GM11168 (cell line): ENCODE measurements at regions not wholly inside any gene's neighbourhood (a gene's known extent, or its start where the extent isn't known, plus 50 kb on each side); places are given as distances from the start of the nearest gene placed in this dataset.

Experiments used
- in situ Hi-C: fragments of 300-500 bp; cut with MboI; formaldehyde crosslinking; loops from one replicate; pipeline ENCODE4 v1.12.0; 2022; ENCODE audit warnings: low sequenced_read_pairs; ENCODE audit not compliant: unreplicated experiment

DNA sequence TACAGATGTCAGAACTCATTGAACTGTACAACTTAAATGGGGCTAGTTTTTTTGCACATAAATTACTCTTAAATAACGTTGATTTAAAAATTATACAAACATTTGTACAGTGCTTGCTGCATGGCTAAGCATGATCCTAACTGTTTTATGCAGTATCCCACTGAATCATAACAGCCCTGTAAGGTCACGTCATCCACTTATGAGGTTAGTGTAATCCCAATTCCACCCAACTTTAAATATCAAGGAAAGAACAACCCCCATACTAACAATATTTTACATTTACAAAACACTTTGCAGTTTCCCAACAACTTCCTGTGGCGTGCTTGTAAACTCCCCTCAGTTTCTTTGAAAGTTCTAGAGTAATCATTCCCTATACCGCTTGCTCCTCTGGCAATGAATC lies 190.1 kb upstream of the SALL1 start:
- in situ Hi-C loops, result no loop called here

DNA sequence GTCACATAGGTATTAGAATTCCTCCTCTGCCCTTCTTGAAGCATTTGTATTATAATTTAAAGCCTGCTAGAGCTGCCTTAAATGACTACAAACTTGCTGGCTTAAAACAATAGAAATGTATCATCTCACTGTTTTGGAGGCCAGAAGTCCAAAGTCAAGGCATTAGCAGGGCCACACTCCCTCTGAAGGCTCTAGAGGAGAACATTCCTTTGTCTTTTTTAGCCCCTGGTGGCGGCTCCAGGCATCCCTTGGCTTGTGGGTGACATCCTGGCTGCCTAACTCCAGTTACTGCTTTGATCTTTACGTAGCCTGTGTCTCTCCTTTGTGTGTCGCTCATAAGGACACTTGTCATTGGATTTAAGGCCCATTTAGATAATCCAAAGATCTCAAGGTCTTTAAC lies 186.6 kb upstream of the SALL1 start:
- in situ Hi-C loops, result no loop called here

DNA sequence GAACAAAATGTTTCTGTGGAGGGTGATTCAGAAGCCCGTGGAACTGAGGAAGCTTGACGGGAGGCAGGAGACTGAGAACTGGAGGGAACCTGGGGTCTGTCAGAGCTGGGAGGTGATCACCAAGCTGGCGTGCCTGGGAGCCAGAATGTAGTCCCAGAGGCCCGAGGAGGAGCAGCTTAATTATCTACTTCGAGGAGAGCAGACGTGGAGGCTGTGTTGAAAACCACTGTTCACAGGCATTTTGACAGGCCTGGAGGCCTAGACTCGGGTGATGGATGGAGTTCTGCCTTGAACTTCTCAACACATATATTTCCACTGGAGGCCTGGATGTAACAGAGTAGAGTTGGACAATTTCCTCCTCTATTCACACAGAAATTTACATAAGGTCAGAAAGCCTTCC lies 177.7 kb upstream of the SALL1 start:
- in situ Hi-C loops, result no loop called here

DNA sequence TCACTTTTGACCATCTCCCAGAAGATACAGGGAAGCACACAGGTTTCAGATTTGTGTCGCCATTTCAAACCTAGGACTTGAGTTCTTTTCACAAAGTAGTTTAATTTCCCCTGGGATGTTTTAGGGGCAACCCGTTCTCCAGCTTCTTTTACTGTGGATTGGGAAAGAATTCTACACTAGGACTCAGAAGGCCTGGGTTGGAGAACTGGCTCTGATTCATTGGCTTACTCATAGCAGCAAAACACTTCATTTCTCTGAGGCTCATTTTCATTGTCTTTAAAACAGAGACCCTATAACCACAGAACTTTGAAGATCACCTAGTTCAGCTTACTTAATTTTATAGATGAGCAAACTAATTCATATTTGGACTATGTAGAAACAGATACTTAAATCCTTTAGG lies 175.9 kb upstream of the SALL1 start:
- in situ Hi-C loops, result no loop called here

DNA sequence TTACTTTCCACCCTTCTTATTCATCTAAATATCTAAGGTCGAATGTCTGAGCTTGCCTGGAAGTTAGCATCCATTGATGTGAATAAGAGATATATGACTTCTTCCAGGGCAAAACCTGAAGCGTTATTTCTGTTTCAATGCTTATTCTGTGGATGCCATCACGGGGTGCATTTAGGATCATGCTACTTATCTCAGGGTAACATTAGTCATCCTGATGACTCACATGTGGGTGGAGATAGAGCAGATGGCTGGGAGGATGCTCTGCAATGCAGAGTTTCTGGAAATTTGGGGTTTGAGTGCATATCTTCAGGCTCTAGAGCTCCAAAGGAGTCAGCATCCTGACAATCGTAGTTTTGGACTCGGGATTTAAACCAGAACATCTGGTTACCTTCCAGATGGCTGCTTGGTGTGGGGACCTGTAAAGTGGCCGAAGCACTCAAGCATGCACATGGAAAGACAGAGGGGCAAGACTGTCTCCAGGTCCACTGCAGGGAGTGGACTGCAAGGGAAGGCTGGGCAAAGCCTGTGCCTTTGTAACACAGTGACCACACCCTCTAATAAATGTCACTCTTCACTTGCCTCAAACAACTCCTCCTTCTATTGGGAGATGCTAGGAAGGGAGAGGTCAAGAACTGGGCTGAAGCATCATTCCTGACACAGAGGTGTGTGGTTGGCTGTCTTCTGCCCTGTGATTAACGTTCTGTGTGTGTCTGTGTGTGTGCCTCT lies 175.2 kb upstream of the SALL1 start:
- in situ Hi-C loops, result no loop called here

DNA sequence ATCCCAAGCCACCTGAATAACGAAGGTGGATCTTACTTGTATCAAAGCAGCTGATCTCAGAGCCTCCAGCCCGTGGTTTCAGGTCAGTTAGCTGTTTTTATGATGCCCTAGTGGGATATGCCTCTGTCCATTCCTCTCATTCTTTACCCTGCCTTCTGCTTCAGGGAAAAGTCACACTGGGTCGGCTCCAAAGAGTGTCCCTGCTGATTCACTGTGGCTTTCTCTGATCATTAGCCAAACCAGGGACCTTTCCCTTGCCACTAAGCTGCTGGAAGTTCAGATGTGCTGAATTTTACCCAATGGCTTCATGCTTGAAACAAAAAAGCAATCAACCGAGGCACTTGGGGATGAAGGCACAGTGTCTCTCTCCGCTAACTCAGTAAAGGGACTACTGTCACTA lies 170.2 kb upstream of the SALL1 start:
- in situ Hi-C loops, result no loop called here

DNA sequence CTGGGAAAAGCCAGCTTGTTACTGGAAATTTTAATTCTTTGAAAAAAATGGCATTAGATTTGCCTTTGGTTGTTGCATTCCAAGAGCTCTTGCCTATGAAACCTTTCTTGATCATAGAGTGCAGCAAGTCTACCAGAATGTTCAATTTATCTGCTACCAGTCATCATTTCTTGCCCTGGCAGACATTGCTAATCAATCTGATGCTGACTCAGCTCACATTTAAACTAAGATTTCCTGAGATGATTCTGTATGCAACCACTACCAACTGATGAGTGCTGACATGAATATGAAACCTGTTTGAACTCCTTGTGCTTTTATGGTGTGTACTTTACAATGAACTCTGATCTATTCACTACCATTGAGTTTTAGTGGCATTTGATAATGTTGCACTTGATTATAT lies 166.5 kb upstream of the SALL1 start:
- in situ Hi-C loops, result no loop called here

DNA sequence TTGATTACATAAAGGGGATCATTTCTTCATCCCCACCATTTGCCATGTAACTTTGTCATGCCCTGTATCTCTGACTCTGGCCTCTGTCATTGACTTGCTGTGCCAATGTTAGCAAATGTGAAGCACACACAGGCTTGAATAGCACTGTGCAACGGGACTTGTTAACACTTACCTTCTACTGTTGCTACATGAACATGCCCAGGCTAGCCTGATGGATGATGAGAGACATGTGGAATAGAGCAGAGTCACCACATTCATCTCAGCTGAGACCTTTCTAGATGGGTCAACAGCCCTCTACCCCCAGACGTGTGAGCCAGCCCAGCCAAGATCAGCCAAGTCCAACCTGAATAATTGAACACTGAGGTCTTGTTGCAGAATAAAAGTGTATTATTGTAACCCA lies 162.1 kb upstream of the SALL1 start:
- in situ Hi-C loops, result no loop called here

DNA sequence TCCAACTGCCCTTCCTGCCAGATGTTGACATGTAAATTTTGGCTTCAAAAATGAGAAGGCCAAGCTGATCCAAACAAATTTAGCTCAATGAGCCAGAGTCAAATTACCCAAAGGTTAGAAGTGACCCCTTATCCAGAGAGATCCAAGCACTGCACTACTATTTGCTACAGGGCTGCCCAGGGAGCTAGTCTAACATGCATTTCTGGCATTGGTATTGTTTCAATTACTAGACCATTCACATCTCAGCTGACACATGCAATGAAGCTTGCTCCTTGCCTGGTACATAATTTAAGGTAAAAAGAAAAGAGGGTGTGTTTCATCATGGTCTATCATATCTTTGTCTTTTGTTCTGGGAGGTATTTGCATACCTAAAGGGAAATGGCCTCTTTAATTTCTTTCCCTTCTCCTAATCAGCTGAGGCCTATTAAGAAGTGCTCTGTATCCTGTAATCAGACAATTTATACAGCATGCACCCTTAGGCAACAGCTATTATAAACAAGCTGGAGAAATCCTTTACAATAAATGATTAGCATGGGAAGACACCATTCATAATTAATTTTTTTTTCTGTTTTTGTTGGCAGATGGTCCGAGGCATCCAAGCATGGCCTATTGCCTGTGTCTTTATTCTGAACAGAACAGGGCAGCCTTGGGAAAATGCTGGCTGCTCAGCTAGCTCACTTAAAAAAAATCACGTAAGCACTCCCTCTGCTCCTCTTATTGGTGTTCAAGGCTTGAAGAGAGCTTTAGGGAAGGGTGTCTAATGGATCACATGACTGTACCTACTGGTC lies 161.5 kb upstream of the SALL1 start:
- in situ Hi-C loops, result no loop called here

DNA sequence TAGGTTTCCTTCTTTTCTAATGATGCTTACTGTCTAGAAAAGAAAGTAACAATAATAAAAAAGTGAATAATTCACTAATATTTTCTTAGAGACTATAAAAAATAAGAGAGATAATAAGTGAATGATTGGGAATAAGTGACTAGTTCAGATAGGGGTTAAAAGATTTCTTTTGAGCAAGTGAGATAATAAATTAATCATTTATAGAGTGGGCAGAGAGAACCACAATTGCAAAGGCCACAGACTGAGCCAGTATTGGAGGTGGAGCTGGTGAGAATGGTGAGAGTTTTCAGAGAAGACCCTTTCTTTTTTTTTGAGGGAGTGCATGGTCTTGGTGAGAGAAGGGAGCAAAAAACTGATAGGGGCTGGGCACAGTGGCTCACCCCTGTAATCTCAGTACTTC lies 159.1 kb upstream of the SALL1 start:
- in situ Hi-C loops, result no loop called here

DNA sequence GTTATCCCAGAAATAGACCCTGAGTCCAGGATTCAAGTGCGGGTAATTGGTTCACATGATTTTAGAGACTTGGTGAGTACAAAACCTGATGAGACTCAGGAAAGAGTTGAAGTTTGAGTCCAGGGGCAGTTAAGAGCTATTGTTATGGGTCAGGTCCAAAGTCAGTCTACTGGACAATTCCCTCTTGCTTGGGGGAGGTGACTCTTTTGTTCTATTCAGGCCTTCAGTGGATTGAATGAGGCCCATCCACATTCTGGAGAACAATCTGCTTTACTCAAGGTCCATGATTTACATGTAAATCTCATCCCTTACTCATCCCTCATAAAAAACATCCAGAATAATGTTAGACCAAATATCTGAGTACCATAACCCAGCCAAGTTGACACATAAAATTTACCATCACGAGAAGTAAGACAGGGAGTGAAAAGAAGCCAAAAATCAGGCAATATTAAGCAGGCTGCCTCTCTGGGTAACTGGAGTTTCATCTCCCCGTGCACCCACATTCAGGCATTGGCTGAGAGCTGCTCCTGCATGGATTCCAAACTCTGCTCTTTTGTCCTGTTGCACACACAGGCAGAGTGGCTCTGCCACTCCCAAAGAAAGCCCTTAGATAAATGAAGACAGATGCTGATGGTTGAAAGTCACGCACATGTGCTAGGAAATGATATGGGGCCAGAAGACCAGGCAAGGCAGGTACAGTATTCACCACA lies 156.0 kb upstream of the SALL1 start:
- in situ Hi-C loops, result no loop called here

DNA sequence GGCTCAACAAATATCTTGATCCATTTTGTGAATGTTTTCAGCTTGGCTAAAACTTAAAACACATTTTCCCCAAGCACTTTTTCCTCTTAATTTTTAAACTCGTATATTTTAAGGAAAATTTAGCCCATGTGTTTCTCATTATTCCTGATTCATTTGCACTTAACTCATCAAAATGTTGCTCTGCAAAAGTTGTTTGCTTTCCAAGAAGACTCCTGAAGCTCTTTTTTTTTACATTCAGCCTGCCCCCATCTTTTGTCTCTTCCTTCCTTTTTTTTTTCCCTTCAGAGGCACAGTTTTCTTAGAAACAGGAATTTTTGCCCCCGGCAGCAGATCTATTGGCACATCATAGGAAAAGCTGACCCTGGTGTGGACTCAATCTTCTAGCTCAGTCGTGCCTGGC lies 155.0 kb upstream of the SALL1 start:
- in situ Hi-C loops, result no loop called here

DNA sequence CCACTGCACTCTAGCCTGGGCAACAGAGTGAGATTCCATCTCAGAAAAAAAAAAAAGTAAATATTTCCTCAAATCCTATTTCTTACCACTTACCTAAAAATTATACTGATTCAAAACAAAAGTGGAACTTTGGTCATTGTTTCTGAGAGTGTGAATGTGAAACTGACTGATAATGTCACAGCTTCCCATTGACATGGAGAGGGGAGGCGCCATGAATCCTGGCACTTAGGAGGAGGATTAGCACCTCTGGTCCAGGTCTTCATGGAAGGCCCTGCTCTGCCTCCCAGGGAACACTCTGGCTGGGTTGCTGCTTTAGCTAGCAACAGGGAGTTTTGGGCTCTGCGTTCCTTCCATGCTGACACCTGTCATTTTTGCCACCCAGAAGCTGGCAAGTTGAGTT lies 154.3 kb upstream of the SALL1 start:
- in situ Hi-C loops, result no loop called here

DNA sequence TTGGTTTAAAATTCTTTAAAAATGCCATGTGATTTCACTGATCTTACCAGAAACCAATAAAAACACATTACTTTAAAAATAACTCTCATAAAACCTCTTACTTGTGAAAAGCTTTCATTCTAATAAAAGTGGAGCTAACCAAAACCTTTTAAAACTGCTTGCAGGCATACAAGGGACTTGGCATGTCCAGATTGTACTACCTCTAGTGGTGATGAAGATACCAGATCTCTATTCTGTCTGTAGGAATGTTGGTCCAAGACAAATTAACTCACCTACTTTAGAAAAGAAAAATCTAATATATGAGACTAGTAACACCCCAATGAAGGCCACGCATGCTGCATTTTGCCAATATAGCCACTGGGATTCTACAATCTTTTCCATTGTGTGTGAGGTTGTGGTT lies 151.0 kb upstream of the SALL1 start:
- in situ Hi-C loops, result no loop called here

DNA sequence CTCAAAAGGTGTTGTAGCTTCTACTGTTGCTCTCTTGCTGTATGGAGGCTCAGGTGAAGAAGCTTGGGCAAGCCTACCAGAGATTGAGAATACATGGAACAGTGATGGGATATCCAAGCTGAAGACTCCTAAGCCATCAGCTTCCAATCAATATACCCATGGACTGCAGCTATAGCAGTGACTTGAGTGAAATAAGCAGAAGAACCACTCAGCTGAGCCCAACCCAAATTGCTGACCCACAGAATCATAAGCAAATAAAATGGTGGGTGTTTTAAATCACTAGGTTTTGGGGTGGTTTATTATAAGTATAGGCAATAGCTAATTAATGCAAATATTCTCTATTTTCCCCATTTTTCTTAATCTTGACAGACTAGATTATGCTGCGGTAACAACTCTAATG lies 147.7 kb upstream of the SALL1 start:
- in situ Hi-C loops, result no loop called here

DNA sequence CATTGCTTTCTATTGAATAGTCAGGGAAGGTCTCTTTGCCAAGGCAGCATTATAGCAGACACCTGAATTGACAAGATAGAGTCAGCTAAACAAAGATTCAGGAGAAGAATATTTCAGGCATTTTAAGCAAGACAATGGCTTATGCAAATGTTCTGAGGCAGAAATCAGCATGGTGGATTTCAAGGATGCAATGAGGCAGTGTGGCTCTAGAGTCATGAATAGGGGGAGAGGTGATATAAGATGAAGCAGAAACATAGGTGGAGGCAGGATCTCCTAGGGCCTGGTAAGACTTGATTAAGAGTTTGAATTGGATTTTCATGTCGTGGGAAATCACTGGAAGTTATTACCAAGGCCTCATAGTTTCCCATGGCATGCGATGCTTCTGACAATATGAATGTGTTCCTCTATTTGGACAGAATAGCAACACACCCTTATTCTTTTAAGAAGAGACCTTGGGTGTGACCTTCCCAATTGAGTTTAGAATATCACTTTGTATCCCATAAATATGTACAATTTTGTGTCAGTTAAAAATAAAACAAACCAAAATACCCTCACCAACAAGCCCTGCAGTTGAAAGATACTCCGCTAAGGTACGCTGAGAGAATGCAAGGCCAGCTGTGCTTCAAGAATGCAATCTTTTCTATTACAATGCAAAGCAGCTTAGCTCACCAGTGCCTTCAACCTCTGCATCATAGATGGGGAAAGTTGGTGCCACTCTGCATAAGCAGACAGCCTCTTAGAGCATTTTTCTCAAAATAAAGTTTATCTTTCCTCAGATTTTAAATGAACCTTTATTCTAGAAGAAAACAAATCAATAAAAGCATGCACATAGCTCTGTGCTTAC lies 139.6 kb upstream of the SALL1 start:
- in situ Hi-C loops, result no loop called here

DNA sequence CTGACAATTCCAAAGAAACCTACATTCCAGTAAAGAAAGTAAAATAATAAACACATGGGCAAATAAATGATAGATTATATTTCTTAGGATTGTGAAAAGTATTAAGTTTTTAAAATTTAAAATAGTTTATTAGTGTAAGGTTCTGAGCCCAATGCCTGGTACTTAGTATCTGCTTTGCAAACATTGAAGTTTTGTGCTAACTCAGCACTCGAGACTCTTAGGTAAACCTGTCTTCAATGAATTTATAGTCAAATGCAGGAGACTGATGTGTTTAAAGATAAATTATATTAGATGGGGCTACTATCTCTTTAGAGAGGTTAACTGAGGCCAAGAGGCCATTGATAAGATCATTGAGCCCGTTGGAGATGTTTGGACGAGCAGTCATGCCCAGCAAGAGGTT lies 138.3 kb upstream of the SALL1 start:
- in situ Hi-C loops, result no loop called here

DNA sequence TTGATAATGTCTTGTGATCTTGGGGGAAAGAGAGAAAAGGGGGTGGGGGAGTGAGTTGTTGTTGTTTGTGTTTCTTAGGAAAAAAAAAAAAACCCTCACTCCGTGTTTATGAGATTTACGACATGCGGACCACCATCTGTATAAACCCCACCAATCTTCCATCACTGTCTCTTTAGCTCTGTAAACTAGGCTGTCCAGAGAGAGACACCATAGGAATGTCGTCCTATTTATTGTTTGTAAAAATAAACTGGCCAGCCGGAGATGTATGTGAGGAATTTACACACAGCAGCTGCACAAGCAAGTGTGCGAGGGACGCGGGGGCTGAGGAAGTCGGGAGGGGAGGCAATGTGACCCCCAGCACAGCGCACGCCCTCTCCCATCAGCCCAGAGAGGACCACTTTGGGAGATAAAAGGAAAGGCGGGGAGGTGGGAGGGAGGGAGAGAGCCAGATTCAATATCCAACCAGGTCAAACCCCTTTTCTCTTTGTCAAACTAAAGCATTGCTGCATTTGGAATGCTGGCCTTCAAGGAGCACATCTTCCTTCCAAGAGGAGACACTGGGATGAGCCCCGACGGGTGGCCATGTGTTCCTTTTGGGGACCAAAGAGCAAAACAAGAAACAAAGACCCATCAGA lies 136.2 kb upstream of the SALL1 start:
- in situ Hi-C loops, result no loop called here

DNA sequence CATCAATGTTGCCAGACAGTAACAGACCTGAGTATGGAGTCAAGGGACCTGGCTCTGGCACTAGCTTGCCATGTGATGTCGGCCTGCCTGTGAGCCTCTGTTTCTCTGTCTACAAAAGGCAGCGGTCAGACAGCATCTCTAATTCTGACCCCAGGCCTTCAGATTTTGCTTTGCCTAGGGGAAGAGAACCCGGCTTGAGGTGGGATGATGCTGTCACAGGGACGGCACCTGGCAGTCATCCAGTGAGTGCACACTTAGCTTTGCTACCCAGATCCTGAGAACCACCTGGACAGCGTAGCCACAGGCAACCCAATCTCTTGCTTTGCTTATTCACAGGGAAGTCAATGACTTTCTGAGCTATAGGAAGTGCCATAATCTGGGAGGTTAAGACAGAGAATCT lies 135.2 kb upstream of the SALL1 start:
- in situ Hi-C loops, result no loop called here

DNA sequence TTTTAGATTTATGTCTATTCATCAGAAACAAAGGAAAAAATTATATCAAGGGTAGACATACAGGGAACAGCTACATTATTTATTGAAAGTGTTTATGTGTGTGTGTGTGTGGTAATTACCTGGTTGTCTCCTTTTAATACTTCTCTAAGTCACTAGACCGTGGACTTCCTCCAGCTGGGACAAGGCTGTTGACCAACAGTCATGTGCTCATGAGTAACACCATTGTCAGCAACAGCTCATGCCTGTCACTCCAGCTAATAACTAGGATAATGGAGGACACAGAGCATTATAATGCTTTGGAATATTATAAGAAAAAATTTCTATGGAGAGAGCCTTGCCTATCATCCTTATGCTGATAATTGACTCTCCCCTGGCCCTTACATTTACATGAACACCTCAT lies 125.3 kb upstream of the SALL1 start:
- in situ Hi-C loops, result no loop called here
